CD14-positive monocyte (primary cell): ENCODE measurements at regions not wholly inside any gene's neighbourhood (a gene's known extent, or its start where the extent isn't known, plus 50 kb on each side); places are given as distances from the start of the nearest gene placed in this dataset.

Experiments
- DNase-seq, 3 donors: peaks; one replicate each; pipeline ENCODE4 v3.0.0-alpha.2; 2011 to 2022
- H2AFZ ChIP-seq: 2 replicates; pipeline ENCODE4 v1.6.0; 2012; ENCODE audit warnings: mild to moderate bottlenecking, low read depth, low read length, inconsistent platforms; ENCODE audit not compliant: insufficient read depth, poor library complexity, severe bottlenecking
- H3K27ac ChIP-seq, 2 donors: 1 replicate in 1 of 2; 2 replicates in 1 of 2; pipeline ENCODE4 v1.5.1; 2012 to 2013; ENCODE audit warnings: low read length in 2 of 2, control low read depth in 1 of 2, inconsistent platforms in 1 of 2, low read depth in 1 of 2, mild to moderate bottlenecking in 1 of 2
- H3K27me3 ChIP-seq, 2 donors: one replicate each; pipeline versions ENCODE4 v1.6.0 to v1.6.1; 2011 to 2013; ENCODE audit warnings: low read length in 2 of 2; ENCODE audit not compliant: control insufficient read depth in 2 of 2, insufficient read depth in 2 of 2
- H3K36me3 ChIP-seq, 2 donors: replicated peaks in 1 of 2; 1 replicate in 1 of 2; 2 replicates in 1 of 2; pipeline versions ENCODE4 v1.5.1 to v1.6.1; 2012 to 2013; ENCODE audit warnings: low read length in 2 of 2, control low read depth in 1 of 2, inconsistent platforms in 1 of 2, mild to moderate bottlenecking in 1 of 2; ENCODE audit not compliant: insufficient read depth in 2 of 2, control insufficient read depth in 1 of 2
- H3K4me1 ChIP-seq, 2 donors: 1 replicate in 1 of 2; 2 replicates in 1 of 2; pipeline versions ENCODE4 v1.5.1 to v1.6.1; 2012 to 2013; ENCODE audit warnings: low read length in 2 of 2, control low read depth in 1 of 2, inconsistent platforms in 1 of 2, mild to moderate bottlenecking in 1 of 2, moderate library complexity in 1 of 2; ENCODE audit not compliant: insufficient read depth in 2 of 2, control insufficient read depth in 1 of 2
- H3K4me2 ChIP-seq: replicated peaks from 2 replicates; pipeline ENCODE3; 2012; ENCODE audit warnings: low read length, moderate library complexity, mild to moderate bottlenecking; ENCODE audit not compliant: poor library complexity, severe bottlenecking; ENCODE audit errors: extremely low read depth
- H3K4me3 ChIP-seq, 3 experiments: fragments of 200-600 bp in 1 of 3; sonication (generic) in 1 of 3; replicated peaks in 1 of 3; 1 replicate in 2 of 3; 2 replicates in 1 of 3; pipeline ENCODE4 v1.5.1; 2011 to 2013; ENCODE audit warnings: low read length in 3 of 3, mild to moderate bottlenecking in 3 of 3, control low read depth in 2 of 3, low read depth in 2 of 3, inconsistent platforms in 1 of 3, moderate library complexity in 1 of 3
- H3K79me2 ChIP-seq: 2 replicates; pipeline ENCODE4 v1.6.0; 2012; ENCODE audit warnings: mild to moderate bottlenecking, control low read depth, inconsistent platforms, low read length, moderate library complexity; ENCODE audit not compliant: insufficient read depth
- H3K9ac ChIP-seq: 2 replicates; pipeline ENCODE4 v1.6.0; 2017; ENCODE audit warnings: low read length, mild to moderate bottlenecking; ENCODE audit not compliant: insufficient read depth, poor library complexity, severe bottlenecking
- H3K9me3 ChIP-seq, 2 donors: replicated peaks in 1 of 2; 1 replicate in 1 of 2; 2 replicates in 1 of 2; pipeline versions ENCODE4 v1.5.1 to v1.6.1; 2012 to 2013; ENCODE audit warnings: low read length in 2 of 2, control low read depth in 1 of 2; ENCODE audit not compliant: control insufficient read depth in 1 of 2, insufficient read depth in 1 of 2
- H4K20me1 ChIP-seq: 2 replicates; pipeline ENCODE4 v1.6.0; 2012; ENCODE audit warnings: mild to moderate bottlenecking, low read length, control low read depth, moderate library complexity; ENCODE audit not compliant: insufficient read depth
- H3K27ac Mint-ChIP-seq, 7 donors: one replicate each; pipeline ENCODE4 v1.8.0; 2020; ENCODE audit warnings: mild to moderate bottlenecking in 7 of 7, mixed read lengths in 7 of 7, moderate library complexity in 6 of 7, inconsistent platforms in 2 of 7
- H3K27me3 Mint-ChIP-seq, 3 donors: one replicate each; pipeline ENCODE4 v1.8.0; 2021 to 2022; ENCODE audit warnings: low read depth in 3 of 3, mild to moderate bottlenecking in 3 of 3, mixed read lengths in 3 of 3, moderate library complexity in 3 of 3, inconsistent platforms in 1 of 3
- H3K36me3 Mint-ChIP-seq, 2 donors: one replicate each; pipeline ENCODE4 v1.8.0; 2020; ENCODE audit warnings: mixed read lengths in 2 of 2, inconsistent platforms in 1 of 2, mild to moderate bottlenecking in 1 of 2
- H3K4me1 Mint-ChIP-seq: one replicate; pipeline ENCODE4 v1.8.0; 2020; ENCODE audit warnings: mild to moderate bottlenecking, mixed read lengths
- H3K4me3 Mint-ChIP-seq, 2 donors: one replicate each; pipeline ENCODE4 v1.8.0; 2020; ENCODE audit warnings: mild to moderate bottlenecking in 2 of 2, mixed read lengths in 2 of 2, moderate library complexity in 1 of 2
- H3K9me3 Mint-ChIP-seq, 7 donors: one replicate each; pipeline ENCODE4 v1.8.0; 2020 to 2022; ENCODE audit warnings: mixed read lengths in 7 of 7, mild to moderate bottlenecking in 6 of 7, moderate library complexity in 6 of 7, inconsistent platforms in 2 of 7
- CTCF ChIP-seq: fragments of 200-600 bp; IDR thresholded peaks from one replicate; pipeline ENCODE4 v1.8.0; 2022; ENCODE audit warnings: antibody characterized with exemption, mild to moderate bottlenecking
- WGBS: methylation state at CpG from one replicate; pipeline ENCODE4 v1.1.5; 2013; ENCODE audit warnings: missing lambda C conversion rate; ENCODE audit not compliant: insufficient coverage; 5-methylcytosine and 5-hydroxymethylcytosine counted together
- intact Hi-C, 2 donors: fragments of 100-400 bp; cut with micrococcal nuclease; formaldehyde crosslinking; loops; one replicate each; pipeline versions ENCODE4 v1.15.0 to v1.15.1; 2023

GRCh38 chr6:121677571-121677970 lies 242.1 kb downstream of the GJA1 start:
- no peaks in the 10 kb centered on the region for H3K4me1 Mint-ChIP-seq
- Histone ChIP-seq H3K9me3 (peaks cover 0 to under 1% of the 10 kb centered on the region in 2 donors), H3K4me2 (no peak overlapping the region), H2AFZ (no peak overlapping the region), H3K36me3 (no peaks in the 10 kb centered on the region), H4K20me1 (no peaks in the 10 kb centered on the region), H3K9ac (no peak overlapping the region), H3K4me3 (no peak overlapping the region), H3K79me2 (no peaks in the 10 kb centered on the region), H3K4me1 (no peaks in the 10 kb centered on the region), H3K27ac (no peak overlapping the region), H3K27me3 (no peaks in the 10 kb centered on the region)
- no peak for DNase-seq
- no peaks in the 10 kb centered on the region for H3K27me3 Mint-ChIP-seq
- intact Hi-C loops, result no loop called here
- H3K9me3 Mint-ChIP-seq, result peaks cover 0 to 3% (median 2%) of the 10 kb centered on the region in 7 donors
- TF ChIP-seq CTCF, result no peak
- WGBS, result no CpG with 5 or more reads among the region's 1 CpG
- no peak overlapping the region for H3K27ac Mint-ChIP-seq
- H3K4me3 Mint-ChIP-seq, result no peak overlapping the region
- no peaks in the 10 kb centered on the region for H3K36me3 Mint-ChIP-seq

- no peak for DNase-seq
- H3K9ac ChIP-seq, result no peak overlapping the region
- H3K9me3 ChIP-seq, result peaks cover 0 to 7% of the 10 kb centered on the region in 2 donors
- H3K4me1 ChIP-seq, result no peaks in the 10 kb centered on the region
- H3K9me3 Mint-ChIP-seq, result peaks cover 2 to 7% (median 5%) of the 10 kb centered on the region in 7 donors
- H3K4me1 Mint-ChIP-seq, result no peaks in the 10 kb centered on the region
- no peak for TF ChIP-seq CTCF
- H3K4me3 Mint-ChIP-seq, result no peak overlapping the region
- H4K20me1 ChIP-seq, result no peaks in the 10 kb centered on the region
- no peak overlapping the region for H3K27ac Mint-ChIP-seq
- H2AFZ ChIP-seq, result no peak overlapping the region
- intact Hi-C loops, result no loop called here
- H3K4me2 ChIP-seq, result no peak overlapping the region
- H3K27ac ChIP-seq, result no peak overlapping the region
- H3K27me3 ChIP-seq, result no peaks in the 10 kb centered on the region
- H3K36me3 Mint-ChIP-seq, result no peaks in the 10 kb centered on the region
- H3K79me2 ChIP-seq, result no peaks in the 10 kb centered on the region
- H3K4me3 ChIP-seq, result no peak overlapping the region
- no CpG with 5 or more reads among the region's 1 CpG for WGBS
- no peaks in the 10 kb centered on the region for H3K36me3 ChIP-seq
- no peaks in the 10 kb centered on the region for H3K27me3 Mint-ChIP-seq
These were observed 242.8 kb downstream of the GJA1 start for GRCh38 chr6:121678245-121678644.
